ENCODE measurements at regions not wholly inside any gene's neighbourhood (a gene's known extent, or its start where the extent isn't known, plus 50 kb on each side); places are given as distances from the start of the nearest gene placed in this dataset.

DNA sequence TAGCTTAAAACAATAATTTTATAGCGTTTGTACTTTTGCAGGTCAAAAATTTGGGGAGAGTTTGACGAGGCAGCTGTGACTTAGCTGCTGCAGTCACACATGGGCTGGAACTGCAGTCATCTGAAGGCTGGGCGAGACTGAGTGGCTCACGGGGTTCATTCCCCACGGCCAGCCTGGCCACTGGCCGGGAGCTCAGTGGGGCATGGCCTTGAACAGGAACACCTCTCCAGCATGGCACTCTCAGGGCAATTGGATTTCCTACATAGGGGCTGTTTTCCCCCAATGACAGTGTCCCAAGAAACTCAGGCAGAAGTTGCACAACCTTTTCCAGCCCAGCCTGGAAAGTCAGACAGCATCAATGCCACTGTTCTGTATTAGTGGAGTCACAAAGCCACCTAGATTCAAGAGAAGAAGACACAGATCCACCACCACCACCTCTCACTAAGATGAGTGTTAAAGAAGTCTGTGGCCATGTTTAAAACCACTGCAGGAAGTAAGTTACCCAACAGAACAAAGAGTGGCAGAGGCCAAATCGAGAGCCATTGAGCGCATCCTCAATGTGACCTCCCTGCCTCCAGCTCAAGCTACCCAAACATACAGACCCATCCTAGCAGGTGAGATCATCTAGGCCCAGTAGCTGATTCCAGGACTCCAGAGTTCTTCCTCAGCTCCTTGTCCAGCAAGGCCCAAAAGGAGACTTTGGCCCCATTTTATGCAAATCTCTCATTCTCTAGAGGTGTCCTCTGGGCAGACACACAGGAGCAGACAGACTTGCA, 618.7 kb upstream of the CADM1 start:
- TF ChIP-seq, protein P1, sequence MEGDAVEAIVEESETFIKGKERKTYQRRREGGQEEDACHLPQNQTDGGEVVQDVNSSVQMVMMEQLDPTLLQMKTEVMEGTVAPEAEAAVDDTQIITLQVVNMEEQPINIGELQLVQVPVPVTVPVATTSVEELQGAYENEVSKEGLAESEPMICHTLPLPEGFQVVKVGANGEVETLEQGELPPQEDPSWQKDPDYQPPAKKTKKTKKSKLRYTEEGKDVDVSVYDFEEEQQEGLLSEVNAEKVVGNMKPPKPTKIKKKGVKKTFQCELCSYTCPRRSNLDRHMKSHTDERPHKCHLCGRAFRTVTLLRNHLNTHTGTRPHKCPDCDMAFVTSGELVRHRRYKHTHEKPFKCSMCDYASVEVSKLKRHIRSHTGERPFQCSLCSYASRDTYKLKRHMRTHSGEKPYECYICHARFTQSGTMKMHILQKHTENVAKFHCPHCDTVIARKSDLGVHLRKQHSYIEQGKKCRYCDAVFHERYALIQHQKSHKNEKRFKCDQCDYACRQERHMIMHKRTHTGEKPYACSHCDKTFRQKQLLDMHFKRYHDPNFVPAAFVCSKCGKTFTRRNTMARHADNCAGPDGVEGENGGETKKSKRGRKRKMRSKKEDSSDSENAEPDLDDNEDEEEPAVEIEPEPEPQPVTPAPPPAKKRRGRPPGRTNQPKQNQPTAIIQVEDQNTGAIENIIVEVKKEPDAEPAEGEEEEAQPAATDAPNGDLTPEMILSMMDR (IDR thresholded peaks at IDR 0.05) = no peak
- no peak for TF ChIP-seq POLR2A (IDR thresholded peaks at IDR 0.05)
